Chondrocyte (in vitro differentiated cells): ENCODE measurements at regions not wholly inside any gene's neighbourhood (a gene's known extent, or its start where the extent isn't known, plus 50 kb on each side); places are given as distances from the start of the nearest gene placed in this dataset.

ENCODE experiments used
- DNase-seq: peaks from one replicate; pipeline ENCODE4 v3.0.0; 2021; ENCODE audit warnings: mixed read lengths, low spot score
- H3K27ac Mint-ChIP-seq: one replicate; pipeline ENCODE4 v1.8.0; 2021; ENCODE audit warnings: mild to moderate bottlenecking, moderate library complexity, mixed read lengths; ENCODE audit not compliant: unreplicated experiment
- H3K27me3 Mint-ChIP-seq: 2 replicates; pipeline ENCODE4 v1.8.0; 2021; ENCODE audit warnings: low read depth, mixed read lengths
- H3K36me3 Mint-ChIP-seq: 2 replicates; pipeline ENCODE4 v1.8.0; 2021; ENCODE audit warnings: low read depth, mixed read lengths
- H3K4me1 Mint-ChIP-seq: 2 replicates; pipeline ENCODE4 v1.8.0; 2021; ENCODE audit warnings: low read depth, mild to moderate bottlenecking, mixed read lengths
- H3K4me3 Mint-ChIP-seq: one replicate; pipeline ENCODE4 v1.8.0; 2021; ENCODE audit warnings: mild to moderate bottlenecking, moderate library complexity, mixed read lengths; ENCODE audit not compliant: unreplicated experiment
- H3K9me3 Mint-ChIP-seq: 2 replicates; pipeline ENCODE4 v1.8.0; 2021; ENCODE audit warnings: low read depth, mixed read lengths
- TF ChIP-seq, protein P1 (sequence below): fragments of 200-600 bp; sonication (generic); IDR thresholded peaks from 2 replicates; pipeline ENCODE4 v1.5.0; 2021; ENCODE audit warnings: antibody characterized with exemption, mild to moderate bottlenecking, moderate library complexity

DNA sequence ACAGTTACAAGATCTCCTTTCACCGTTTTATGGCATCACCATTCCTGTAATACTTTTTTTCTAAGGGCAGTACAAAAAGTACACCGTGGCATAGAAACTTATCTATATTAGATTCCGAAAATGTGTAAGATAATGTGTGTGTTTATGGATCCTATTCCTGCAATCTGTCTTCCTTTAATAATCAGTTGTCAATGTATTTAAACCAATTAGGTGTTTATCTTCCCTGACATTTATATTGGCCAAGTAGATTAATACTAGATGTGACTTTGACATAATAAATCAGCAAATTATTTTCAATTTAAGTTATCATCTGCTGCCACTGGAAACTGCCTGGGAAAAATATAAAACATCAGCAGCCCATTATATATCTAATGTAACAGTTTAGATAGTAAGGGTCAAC lies 770.3 kb upstream of the ADGRL2 start:
- DNase-seq, result no peak
- Mint-ChIP-seq H3K4me3 (no peak overlapping the region), H3K9me3 (peaks cover 4% of the 10 kb centered on the region), H3K27me3 (no peaks in the 10 kb centered on the region), H3K27ac (no peak overlapping the region), H3K36me3 (no peaks in the 10 kb centered on the region), H3K4me1 (peaks cover 3% of the 10 kb centered on the region)
- TF ChIP-seq, protein P1, sequence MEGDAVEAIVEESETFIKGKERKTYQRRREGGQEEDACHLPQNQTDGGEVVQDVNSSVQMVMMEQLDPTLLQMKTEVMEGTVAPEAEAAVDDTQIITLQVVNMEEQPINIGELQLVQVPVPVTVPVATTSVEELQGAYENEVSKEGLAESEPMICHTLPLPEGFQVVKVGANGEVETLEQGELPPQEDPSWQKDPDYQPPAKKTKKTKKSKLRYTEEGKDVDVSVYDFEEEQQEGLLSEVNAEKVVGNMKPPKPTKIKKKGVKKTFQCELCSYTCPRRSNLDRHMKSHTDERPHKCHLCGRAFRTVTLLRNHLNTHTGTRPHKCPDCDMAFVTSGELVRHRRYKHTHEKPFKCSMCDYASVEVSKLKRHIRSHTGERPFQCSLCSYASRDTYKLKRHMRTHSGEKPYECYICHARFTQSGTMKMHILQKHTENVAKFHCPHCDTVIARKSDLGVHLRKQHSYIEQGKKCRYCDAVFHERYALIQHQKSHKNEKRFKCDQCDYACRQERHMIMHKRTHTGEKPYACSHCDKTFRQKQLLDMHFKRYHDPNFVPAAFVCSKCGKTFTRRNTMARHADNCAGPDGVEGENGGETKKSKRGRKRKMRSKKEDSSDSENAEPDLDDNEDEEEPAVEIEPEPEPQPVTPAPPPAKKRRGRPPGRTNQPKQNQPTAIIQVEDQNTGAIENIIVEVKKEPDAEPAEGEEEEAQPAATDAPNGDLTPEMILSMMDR, result no peak

DNA sequence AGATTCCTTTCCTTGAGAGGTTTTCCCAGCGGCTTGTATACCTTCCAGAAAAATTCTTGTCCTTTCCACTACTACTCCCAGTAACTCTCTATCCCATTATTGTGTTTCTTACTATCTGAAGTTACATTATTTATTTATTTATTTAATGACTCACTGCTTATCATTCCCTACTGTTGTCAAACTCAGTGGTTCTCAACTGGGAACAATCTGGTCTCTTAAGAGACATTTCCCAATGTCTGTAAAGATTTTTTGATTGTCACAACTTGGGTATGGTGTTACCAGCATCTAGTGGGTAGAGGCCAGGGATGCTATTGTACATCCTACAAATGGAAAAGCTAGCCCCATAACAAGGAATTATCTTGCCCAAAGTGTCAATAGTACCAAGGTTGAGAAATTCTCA lies 771.5 kb upstream of the ADGRL2 start:
- Mint-ChIP-seq H3K4me3 (no peak overlapping the region), H3K36me3 (no peaks in the 10 kb centered on the region), H3K4me1 (peaks cover 3% of the 10 kb centered on the region), H3K9me3 (peaks cover 4% of the 10 kb centered on the region), H3K27me3 (no peaks in the 10 kb centered on the region), H3K27ac (no peak overlapping the region)
- DNase-seq, result no peak
- TF ChIP-seq, protein P1, result no peak

- Mint-ChIP-seq H3K27me3 (no peaks in the 10 kb centered on the region), H3K4me1 (no peaks in the 10 kb centered on the region), H3K27ac (no peak overlapping the region)
These were observed 777.5 kb upstream of the ADGRL2 start for GRCh38 chr1:81023187-81023724.

DNA sequence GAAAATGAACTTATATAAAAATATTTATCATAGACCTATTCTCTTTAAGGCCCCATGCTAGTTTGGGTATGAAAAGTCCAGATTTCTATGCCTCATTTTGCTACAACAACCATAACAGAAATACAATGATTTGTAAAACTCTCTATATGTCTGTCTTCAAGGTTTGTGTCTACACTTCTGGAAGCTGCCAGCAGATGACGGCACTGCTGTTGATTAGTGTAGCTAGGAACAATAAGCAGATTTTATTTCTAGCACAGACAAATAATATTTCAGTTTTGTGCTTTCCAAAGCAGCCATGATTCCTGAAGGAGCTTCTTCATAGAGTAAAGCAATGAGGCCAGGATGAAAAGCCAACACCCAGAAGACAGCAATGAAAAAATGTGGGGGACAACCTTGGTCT lies 779.6 kb upstream of the ADGRL2 start:
- Mint-ChIP-seq H3K4me1 (no peaks in the 10 kb centered on the region), H3K27ac (no peak overlapping the region), H3K9me3 (peaks cover 9% of the 10 kb centered on the region), H3K27me3 (no peaks in the 10 kb centered on the region), H3K4me3 (no peak overlapping the region), H3K36me3 (no peaks in the 10 kb centered on the region)
- TF ChIP-seq, protein P1, result peak; percentile 15
- DNase-seq, result no peak

More at GRCh38 chr1:81023187-81023724, 777.5 kb upstream of the ADGRL2 start:
- TF ChIP-seq, protein P1, result no peak
- Mint-ChIP-seq H3K4me3 (no peak overlapping the region), H3K9me3 (peaks cover 8% of the 10 kb centered on the region), H3K36me3 (no peaks in the 10 kb centered on the region)
- no peak for DNase-seq

- Mint-ChIP-seq H3K4me3 (no peak overlapping the region), H3K9me3 (peaks cover 6% of the 10 kb centered on the region), H3K4me1 (no peaks in the 10 kb centered on the region), H3K36me3 (no peaks in the 10 kb centered on the region), H3K27me3 (no peaks in the 10 kb centered on the region), H3K27ac (no peak overlapping the region)
- TF ChIP-seq, protein P1, result no peak
- no peak for DNase-seq
These were observed 780.2 kb upstream of the ADGRL2 start for GRCh38 chr1:81020506-81020905.
